Nucleus accumbens (tissue), 56 donors: ENCODE measurements at regions not wholly inside any gene's neighbourhood (a gene's known extent, or its start where the extent isn't known, plus 50 kb on each side); places are given as distances from the start of the nearest gene placed in this dataset.
"Not testable (repeated sequence)": the region's sequence is repeated elsewhere in the genome, so short reads cannot be mapped to it uniquely, and the experiment has no call there.

Source experiments
- DNase-seq, 56 donors: peaks; one replicate each; lab custom pipeline; 2025; lab: John Stamatoyannopoulos, UW

- DNase-seq, result no peak
Measured at GRCh38 chr2:8238521-8239230, 443.2 kb upstream of the ID2 start.

GRCh38 chr2:8239531-8240088 lies 442.2 kb upstream of the ID2 start:
- DNase-seq, result peak in 17 of 56 donors; percentile 6 to 64 (median 23)

- no peak for DNase-seq
Measured at GRCh38 chr2:8241317-8241716, 440.5 kb upstream of the ID2 start.

GRCh38 chr2:8242739-8243138 lies 439.1 kb upstream of the ID2 start:
- no peak for DNase-seq

- DNase-seq, result no peak
Measured at GRCh38 chr2:8243748-8244400, 438.0 kb upstream of the ID2 start.

- DNase-seq, result no peak
Measured at GRCh38 chr2:8244639-8245038, 437.2 kb upstream of the ID2 start.

- DNase-seq, result no peak
Measured at GRCh38 chr2:8246137-8246536, 435.7 kb upstream of the ID2 start.

- no peak for DNase-seq
Measured at GRCh38 chr2:8247905-8248622, 433.8 kb upstream of the ID2 start.

GRCh38 chr2:8248623-8248957 lies 433.3 kb upstream of the ID2 start:
- DNase-seq, result no peak

- peak in 21 of 56 donors; percentile 8 to 52 (median 27) for DNase-seq
Measured at GRCh38 chr2:8249141-8249540, 432.7 kb upstream of the ID2 start.

GRCh38 chr2:8249769-8250168 lies 432.1 kb upstream of the ID2 start:
- DNase-seq, result no peak

GRCh38 chr2:8250290-8250689 lies 431.6 kb upstream of the ID2 start:
- DNase-seq, result not testable (repeated sequence)

- no peak for DNase-seq
Measured at GRCh38 chr2:8251291-8251690, 430.6 kb upstream of the ID2 start.

- DNase-seq, result no peak
Measured at GRCh38 chr2:8251856-8252255, 430.0 kb upstream of the ID2 start.

GRCh38 chr2:8252997-8253694 lies 428.7 kb upstream of the ID2 start:
- no peak for DNase-seq

GRCh38 chr2:8253781-8254180 lies 428.1 kb upstream of the ID2 start:
- no peak for DNase-seq

- not testable (repeated sequence) for DNase-seq
Measured at GRCh38 chr2:8254214-8254613, 427.6 kb upstream of the ID2 start.

- no peak for DNase-seq
Measured at GRCh38 chr2:8254791-8255447, 426.9 kb upstream of the ID2 start.

- no peak for DNase-seq
Measured at GRCh38 chr2:8255448-8255800, 426.4 kb upstream of the ID2 start.

GRCh38 chr2:8256905-8257304 lies 425.0 kb upstream of the ID2 start:
- no peak for DNase-seq
